Liver (tissue), 8 donors: ENCODE measurements at regions not wholly inside any gene's neighbourhood (a gene's known extent, or its start where the extent isn't known, plus 50 kb on each side); places are given as distances from the start of the nearest gene placed in this dataset.

Experiments
- DNase-seq: peaks from one replicate; pipeline ENCODE4 v3.0.0-alpha.2; 2017; ENCODE audit warnings: low spot score
- H3K27ac ChIP-seq, 2 donors: one replicate each; pipeline ENCODE4 v1.7.0; 2013; ENCODE audit warnings: inconsistent platforms in 2 of 2, low read length in 2 of 2, control low read depth in 1 of 2, low read depth in 1 of 2, mild to moderate bottlenecking in 1 of 2
- H3K27me3 ChIP-seq, 4 donors: one replicate each; pipeline versions ENCODE4 v1.6.1 to v1.7.0; 2013; ENCODE audit warnings: low read length in 3 of 4, inconsistent platforms in 1 of 4, mild to moderate bottlenecking in 1 of 4, moderate library complexity in 1 of 4; ENCODE audit not compliant: control insufficient read depth in 4 of 4, insufficient read depth in 4 of 4
- H3K36me3 ChIP-seq, 4 donors: one replicate each; pipeline versions ENCODE4 v1.6.1 to v1.7.0; 2013; ENCODE audit warnings: low read length in 3 of 4, mild to moderate bottlenecking in 3 of 4, low read depth in 1 of 4, moderate library complexity in 1 of 4; ENCODE audit not compliant: control insufficient read depth in 4 of 4, insufficient read depth in 3 of 4
- H3K4me1 ChIP-seq, 4 donors: one replicate each; pipeline versions ENCODE4 v1.6.1 to v1.7.0; 2013; ENCODE audit warnings: low read length in 3 of 4, mild to moderate bottlenecking in 3 of 4, moderate library complexity in 1 of 4; ENCODE audit not compliant: control insufficient read depth in 4 of 4, insufficient read depth in 4 of 4
- H3K4me3 ChIP-seq, 3 donors: one replicate each; pipeline versions ENCODE4 v1.6.1 to v1.7.0; 2013; ENCODE audit warnings: low read length in 3 of 3, control low read depth in 1 of 3, low read depth in 1 of 3, mild to moderate bottlenecking in 1 of 3
- H3K9ac ChIP-seq, 2 donors: one replicate each; pipeline ENCODE4 v1.7.0; 2013; ENCODE audit warnings: low read length in 2 of 2, mild to moderate bottlenecking in 2 of 2, moderate library complexity in 2 of 2, control low read depth in 1 of 2, low read depth in 1 of 2
- H3K9me3 ChIP-seq, 4 donors: one replicate each; pipeline versions ENCODE4 v1.6.1 to v1.7.0; 2013; ENCODE audit warnings: low read length in 3 of 4; ENCODE audit not compliant: control insufficient read depth in 4 of 4
- FOXA2 ChIP-seq: IDR thresholded peaks from 2 replicates; pipeline ENCODE4 v1.6.1; 2016; ENCODE audit warnings: antibody characterized with exemption
- GABPA ChIP-seq, 2 donors: IDR thresholded peaks in 1 of 2; conservative IDR thresholded peaks in 1 of 2; 2 replicates each; pipeline ENCODE4 v1.6.1; 2016; ENCODE audit warnings: antibody characterized with exemption in 2 of 2, mild to moderate bottlenecking in 1 of 2, moderate library complexity in 1 of 2
- HNF4A ChIP-seq, 2 donors: conservative IDR thresholded peaks; 2 replicates each; pipeline ENCODE4 v1.6.1; 2016; ENCODE audit warnings: antibody characterized with exemption in 2 of 2, mild to moderate bottlenecking in 2 of 2
- HNF4G ChIP-seq: IDR thresholded peaks from 2 replicates; pipeline ENCODE4 v1.6.1; 2016; ENCODE audit warnings: antibody characterized with exemption
- NR2F2 ChIP-seq: IDR thresholded peaks from 2 replicates; pipeline ENCODE4 v1.6.1; 2016; ENCODE audit warnings: antibody characterized with exemption
- RXRA ChIP-seq, 2 donors: IDR thresholded peaks; 2 replicates each; pipeline ENCODE4 v1.6.1; 2017 to 2018; ENCODE audit warnings: antibody characterized with exemption in 2 of 2, mild to moderate bottlenecking in 1 of 2
- SP1 ChIP-seq: IDR thresholded peaks from 2 replicates; pipeline ENCODE4 v1.6.1; 2018; ENCODE audit warnings: antibody characterized with exemption, mild to moderate bottlenecking
- TAF1 ChIP-seq: conservative IDR thresholded peaks from 2 replicates; pipeline ENCODE4 v1.6.1; 2016; ENCODE audit warnings: antibody characterized with exemption, mild to moderate bottlenecking
- YY1 ChIP-seq: IDR thresholded peaks from 2 replicates; pipeline ENCODE4 v1.6.1; 2016; ENCODE audit warnings: antibody characterized with exemption, mild to moderate bottlenecking
- WGBS: extraction: QIAGEN DNeasy Blood & Tissue Kit; methylation state at CpG from one replicate; pipeline ENCODE4 v1.1.7; 2013; 5-methylcytosine and 5-hydroxymethylcytosine counted together
- TF ChIP-seq, protein P1 (sequence below): IDR thresholded peaks from 2 replicates; pipeline ENCODE4 v1.6.1; 2016; ENCODE audit warnings: antibody characterized with exemption
- TF ChIP-seq, protein P2 (sequence below): IDR thresholded peaks from 2 replicates; pipeline ENCODE4 v1.6.1; 2016; ENCODE audit warnings: antibody characterized with exemption
- TF ChIP-seq, protein P3 (sequence below): fragments of 150-350 bp; IDR thresholded peaks from 2 replicates; pipeline ENCODE4 v1.5.1; 2017; ENCODE audit warnings: improper control_type of control experiment, low read depth, low read length; ENCODE audit not compliant: missing input control
- TF ChIP-seq, protein P4 (sequence below): IDR thresholded peaks from 2 replicates; pipeline ENCODE4 v1.6.1; 2016; ENCODE audit warnings: antibody characterized with exemption, mild to moderate bottlenecking
- TF ChIP-seq, protein P5 (sequence below): IDR thresholded peaks from 2 replicates; pipeline ENCODE4 v1.6.1; 2016; ENCODE audit warnings: antibody characterized with exemption
- donor health status: healthy.
- donor health status: healthy.
- donor health status: healthy.
- donor health status: healthy.
- donor health status: healthy.

DNA sequence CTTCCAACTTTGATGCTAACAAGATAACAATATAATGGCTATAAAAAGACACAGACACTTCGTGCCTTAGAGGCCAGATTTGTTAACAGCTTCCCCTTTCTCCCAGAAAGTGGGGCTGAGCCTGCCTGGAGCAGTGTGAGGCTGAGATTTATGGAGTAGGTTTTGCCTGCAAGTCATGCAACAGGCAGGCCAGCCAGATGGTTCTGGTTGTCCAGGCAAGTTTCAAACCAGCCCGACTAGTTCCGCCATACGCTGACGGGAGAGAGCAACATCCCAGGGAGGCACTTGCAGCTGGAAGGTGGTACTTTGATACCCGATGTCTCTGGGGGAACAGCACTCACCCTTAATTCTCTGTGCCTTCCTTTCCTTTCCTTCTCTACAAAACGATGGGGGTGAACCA, 81.3 kb upstream of the NAA20 start:
- peaks cover 0 to 12% (median 3%) of the 10 kb centered on the region in 4 donors for H3K4me1 ChIP-seq
- no peak overlapping the region for H3K4me3 ChIP-seq
- TF ChIP-seq, protein P1, sequence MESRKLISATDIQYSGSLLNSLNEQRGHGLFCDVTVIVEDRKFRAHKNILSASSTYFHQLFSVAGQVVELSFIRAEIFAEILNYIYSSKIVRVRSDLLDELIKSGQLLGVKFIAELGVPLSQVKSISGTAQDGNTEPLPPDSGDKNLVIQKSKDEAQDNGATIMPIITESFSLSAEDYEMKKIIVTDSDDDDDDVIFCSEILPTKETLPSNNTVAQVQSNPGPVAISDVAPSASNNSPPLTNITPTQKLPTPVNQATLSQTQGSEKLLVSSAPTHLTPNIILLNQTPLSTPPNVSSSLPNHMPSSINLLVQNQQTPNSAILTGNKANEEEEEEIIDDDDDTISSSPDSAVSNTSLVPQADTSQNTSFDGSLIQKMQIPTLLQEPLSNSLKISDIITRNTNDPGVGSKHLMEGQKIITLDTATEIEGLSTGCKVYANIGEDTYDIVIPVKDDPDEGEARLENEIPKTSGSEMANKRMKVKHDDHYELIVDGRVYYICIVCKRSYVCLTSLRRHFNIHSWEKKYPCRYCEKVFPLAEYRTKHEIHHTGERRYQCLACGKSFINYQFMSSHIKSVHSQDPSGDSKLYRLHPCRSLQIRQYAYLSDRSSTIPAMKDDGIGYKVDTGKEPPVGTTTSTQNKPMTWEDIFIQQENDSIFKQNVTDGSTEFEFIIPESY: no peak
- TF ChIP-seq FOXA2 (no peak), TAF1 (no peak), HNF4G (no peak), RXRA (IDR thresholded peaks at IDR 0.05) (no peak), NR2F2 (no peak), GABPA (IDR thresholded peaks at IDR 0.05 in 1 of 2, conservative IDR thresholded peaks at IDR 0.05 in 1 of 2) (no peak), SP1 (no peak), YY1 (no peak)
- TF ChIP-seq, protein P2, sequence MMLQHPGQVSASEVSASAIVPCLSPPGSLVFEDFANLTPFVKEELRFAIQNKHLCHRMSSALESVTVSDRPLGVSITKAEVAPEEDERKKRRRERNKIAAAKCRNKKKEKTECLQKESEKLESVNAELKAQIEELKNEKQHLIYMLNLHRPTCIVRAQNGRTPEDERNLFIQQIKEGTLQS: no peak
- TF ChIP-seq, protein P3, sequence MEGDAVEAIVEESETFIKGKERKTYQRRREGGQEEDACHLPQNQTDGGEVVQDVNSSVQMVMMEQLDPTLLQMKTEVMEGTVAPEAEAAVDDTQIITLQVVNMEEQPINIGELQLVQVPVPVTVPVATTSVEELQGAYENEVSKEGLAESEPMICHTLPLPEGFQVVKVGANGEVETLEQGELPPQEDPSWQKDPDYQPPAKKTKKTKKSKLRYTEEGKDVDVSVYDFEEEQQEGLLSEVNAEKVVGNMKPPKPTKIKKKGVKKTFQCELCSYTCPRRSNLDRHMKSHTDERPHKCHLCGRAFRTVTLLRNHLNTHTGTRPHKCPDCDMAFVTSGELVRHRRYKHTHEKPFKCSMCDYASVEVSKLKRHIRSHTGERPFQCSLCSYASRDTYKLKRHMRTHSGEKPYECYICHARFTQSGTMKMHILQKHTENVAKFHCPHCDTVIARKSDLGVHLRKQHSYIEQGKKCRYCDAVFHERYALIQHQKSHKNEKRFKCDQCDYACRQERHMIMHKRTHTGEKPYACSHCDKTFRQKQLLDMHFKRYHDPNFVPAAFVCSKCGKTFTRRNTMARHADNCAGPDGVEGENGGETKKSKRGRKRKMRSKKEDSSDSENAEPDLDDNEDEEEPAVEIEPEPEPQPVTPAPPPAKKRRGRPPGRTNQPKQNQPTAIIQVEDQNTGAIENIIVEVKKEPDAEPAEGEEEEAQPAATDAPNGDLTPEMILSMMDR: no peak
- TF ChIP-seq, protein P4, sequence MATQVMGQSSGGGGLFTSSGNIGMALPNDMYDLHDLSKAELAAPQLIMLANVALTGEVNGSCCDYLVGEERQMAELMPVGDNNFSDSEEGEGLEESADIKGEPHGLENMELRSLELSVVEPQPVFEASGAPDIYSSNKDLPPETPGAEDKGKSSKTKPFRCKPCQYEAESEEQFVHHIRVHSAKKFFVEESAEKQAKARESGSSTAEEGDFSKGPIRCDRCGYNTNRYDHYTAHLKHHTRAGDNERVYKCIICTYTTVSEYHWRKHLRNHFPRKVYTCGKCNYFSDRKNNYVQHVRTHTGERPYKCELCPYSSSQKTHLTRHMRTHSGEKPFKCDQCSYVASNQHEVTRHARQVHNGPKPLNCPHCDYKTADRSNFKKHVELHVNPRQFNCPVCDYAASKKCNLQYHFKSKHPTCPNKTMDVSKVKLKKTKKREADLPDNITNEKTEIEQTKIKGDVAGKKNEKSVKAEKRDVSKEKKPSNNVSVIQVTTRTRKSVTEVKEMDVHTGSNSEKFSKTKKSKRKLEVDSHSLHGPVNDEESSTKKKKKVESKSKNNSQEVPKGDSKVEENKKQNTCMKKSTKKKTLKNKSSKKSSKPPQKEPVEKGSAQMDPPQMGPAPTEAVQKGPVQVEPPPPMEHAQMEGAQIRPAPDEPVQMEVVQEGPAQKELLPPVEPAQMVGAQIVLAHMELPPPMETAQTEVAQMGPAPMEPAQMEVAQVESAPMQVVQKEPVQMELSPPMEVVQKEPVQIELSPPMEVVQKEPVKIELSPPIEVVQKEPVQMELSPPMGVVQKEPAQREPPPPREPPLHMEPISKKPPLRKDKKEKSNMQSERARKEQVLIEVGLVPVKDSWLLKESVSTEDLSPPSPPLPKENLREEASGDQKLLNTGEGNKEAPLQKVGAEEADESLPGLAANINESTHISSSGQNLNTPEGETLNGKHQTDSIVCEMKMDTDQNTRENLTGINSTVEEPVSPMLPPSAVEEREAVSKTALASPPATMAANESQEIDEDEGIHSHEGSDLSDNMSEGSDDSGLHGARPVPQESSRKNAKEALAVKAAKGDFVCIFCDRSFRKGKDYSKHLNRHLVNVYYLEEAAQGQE: no peak
- TF ChIP-seq, protein P5, sequence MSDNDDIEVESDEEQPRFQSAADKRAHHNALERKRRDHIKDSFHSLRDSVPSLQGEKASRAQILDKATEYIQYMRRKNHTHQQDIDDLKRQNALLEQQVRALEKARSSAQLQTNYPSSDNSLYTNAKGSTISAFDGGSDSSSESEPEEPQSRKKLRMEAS: no peak
- DNase-seq: no peak
- WGBS: 74% methylated on average over 7 of the region's 7 CpGs
- H3K36me3 ChIP-seq: peaks cover 0 to 2% (median 0%) of the 10 kb centered on the region in 4 donors
- H3K9ac ChIP-seq: no peak overlapping the region
- no peaks in the 10 kb centered on the region for H3K9me3 ChIP-seq
- H3K27ac ChIP-seq: peak overlapping the region in 1 of 2 donors; percentile 15
- H3K27me3 ChIP-seq: no peaks in the 10 kb centered on the region

DNA sequence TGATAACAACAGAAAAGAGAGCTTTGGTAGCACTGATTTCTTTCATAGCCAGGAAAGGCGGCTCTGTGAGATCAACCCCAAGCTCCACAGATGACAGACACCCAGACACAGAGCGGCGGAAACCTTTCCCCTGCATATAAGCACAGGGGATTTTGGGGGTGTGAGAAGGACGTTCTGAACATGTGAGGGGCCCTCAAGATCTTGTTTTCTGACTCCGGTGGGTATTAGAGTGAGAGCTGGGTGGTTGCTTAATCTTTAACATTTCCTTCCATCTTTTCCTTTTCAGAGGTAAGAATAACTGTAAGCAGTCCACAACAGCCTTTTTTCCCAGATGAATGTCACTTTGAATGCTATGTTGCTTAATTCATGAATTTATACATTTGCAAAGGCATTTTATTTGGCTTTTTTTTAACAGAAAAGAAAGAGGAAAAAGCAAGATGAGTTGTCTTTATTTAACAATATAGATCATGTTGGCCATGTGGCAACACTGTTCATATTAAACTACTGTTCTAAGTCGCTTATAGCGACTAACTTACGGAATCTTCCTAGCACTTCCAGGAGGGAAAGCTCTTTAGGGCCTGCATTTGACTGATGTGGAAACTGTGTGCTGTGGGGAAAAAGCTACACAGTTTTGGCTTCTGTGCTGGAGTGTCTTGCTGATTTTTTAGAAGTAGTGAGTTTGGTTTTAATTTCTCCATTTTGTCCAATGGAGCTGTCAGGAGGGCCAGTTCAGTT, 80.5 kb upstream of the NAA20 start:
- Histone ChIP-seq H3K9ac (peak overlapping the region in 1 of 2 donors; percentile 33), H3K27ac (no peak overlapping the region), H3K4me1 (peaks cover 0 to 13% (median 3%) of the 10 kb centered on the region in 4 donors), H3K9me3 (no peaks in the 10 kb centered on the region), H3K4me3 (peak overlapping the region in 1 of 3 donors; percentile 21), H3K36me3 (peaks cover 0 to 3% (median 0%) of the 10 kb centered on the region in 4 donors), H3K27me3 (no peaks in the 10 kb centered on the region)
- DNase-seq: no peak
- 82% methylated on average over 8 of the region's 8 CpGs for WGBS
- TF ChIP-seq RXRA (IDR thresholded peaks at IDR 0.05): no peak
- no peak for TF ChIP-seq SP1
- TF ChIP-seq, protein P4: no peak
- TF ChIP-seq YY1: no peak
- TF ChIP-seq, protein P2: no peak
- no peak for TF ChIP-seq HNF4G
- TF ChIP-seq, protein P1: no peak
- TF ChIP-seq TAF1: no peak
- no peak for TF ChIP-seq HNF4A (conservative IDR thresholded peaks at IDR 0.05)
- TF ChIP-seq, protein P5: no peak
- no peak for TF ChIP-seq NR2F2
- no peak for TF ChIP-seq GABPA (IDR thresholded peaks at IDR 0.05 in 1 of 2, conservative IDR thresholded peaks at IDR 0.05 in 1 of 2)
- no peak for TF ChIP-seq FOXA2
